ENCODE measurements at regions not wholly inside any gene's neighbourhood (a gene's known extent, or its start where the extent isn't known, plus 50 kb on each side); places are given as distances from the start of the nearest gene placed in this dataset.

- TF ChIP-seq CTCF (conservative IDR thresholded peaks at IDR 0.05; ENCODE audit: low read length) (no peak), EZH2phosphoT487 (IDR thresholded peaks at IDR 0.05; ENCODE audit: borderline replicate concordance, low read depth, low read length) (no peak)
These were observed 505.1 kb downstream of the IRX1 start for GRCh38 chr5:4100739-4101138.

All from OCI-LY7 (cell line).